Coronary artery (tissue), 2 donors: ENCODE measurements at regions not wholly inside any gene's neighbourhood (a gene's known extent, or its start where the extent isn't known, plus 50 kb on each side); places are given as distances from the start of the nearest gene placed in this dataset.
A peak's percentile ranks its signal among the peaks of the same experiment; 100 is the strongest.

ENCODE experiments used
- DNase-seq: peaks from one replicate; pipeline ENCODE4 v3.0.0-alpha.2; 2017; ENCODE audit warnings: low spot score
- H3K27ac ChIP-seq, 2 donors: fragments of 200-600 bp; sonication (generic); one replicate each; pipeline ENCODE4 v1.5.1; 2016 to 2019
- H3K4me3 ChIP-seq: fragments of 200-600 bp; sonication (generic); 2 replicates; pipeline ENCODE4 v1.5.1; 2016; ENCODE audit warnings: mild to moderate bottlenecking, moderate library complexity
- TF ChIP-seq, protein P1 (sequence below): fragments of 200-600 bp; sonication (generic); IDR thresholded peaks from one replicate; pipeline ENCODE4 v1.5.1; 2019; ENCODE audit warnings: antibody characterized with exemption

DNA sequence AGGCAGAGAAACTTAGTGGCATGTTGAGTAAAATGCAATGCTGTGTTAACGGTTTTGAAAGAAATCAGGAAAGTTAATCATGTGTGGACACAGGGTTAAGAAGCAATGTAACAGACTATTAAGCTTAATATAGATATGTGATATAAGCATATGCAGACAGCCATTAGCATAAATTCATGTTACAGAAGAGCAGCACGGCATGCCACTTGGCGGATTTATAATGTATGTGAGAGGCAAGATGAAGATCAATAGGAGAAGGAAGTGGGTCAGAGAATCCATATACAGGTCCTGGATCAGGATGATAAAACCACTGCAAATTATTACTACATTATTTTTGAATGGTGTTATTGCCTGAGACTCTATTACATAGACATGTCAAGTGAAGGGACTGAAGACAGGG lies 694.3 kb downstream of the MCTP2 start:
- no peak overlapping the region for H3K4me3 ChIP-seq
- TF ChIP-seq, protein P1, sequence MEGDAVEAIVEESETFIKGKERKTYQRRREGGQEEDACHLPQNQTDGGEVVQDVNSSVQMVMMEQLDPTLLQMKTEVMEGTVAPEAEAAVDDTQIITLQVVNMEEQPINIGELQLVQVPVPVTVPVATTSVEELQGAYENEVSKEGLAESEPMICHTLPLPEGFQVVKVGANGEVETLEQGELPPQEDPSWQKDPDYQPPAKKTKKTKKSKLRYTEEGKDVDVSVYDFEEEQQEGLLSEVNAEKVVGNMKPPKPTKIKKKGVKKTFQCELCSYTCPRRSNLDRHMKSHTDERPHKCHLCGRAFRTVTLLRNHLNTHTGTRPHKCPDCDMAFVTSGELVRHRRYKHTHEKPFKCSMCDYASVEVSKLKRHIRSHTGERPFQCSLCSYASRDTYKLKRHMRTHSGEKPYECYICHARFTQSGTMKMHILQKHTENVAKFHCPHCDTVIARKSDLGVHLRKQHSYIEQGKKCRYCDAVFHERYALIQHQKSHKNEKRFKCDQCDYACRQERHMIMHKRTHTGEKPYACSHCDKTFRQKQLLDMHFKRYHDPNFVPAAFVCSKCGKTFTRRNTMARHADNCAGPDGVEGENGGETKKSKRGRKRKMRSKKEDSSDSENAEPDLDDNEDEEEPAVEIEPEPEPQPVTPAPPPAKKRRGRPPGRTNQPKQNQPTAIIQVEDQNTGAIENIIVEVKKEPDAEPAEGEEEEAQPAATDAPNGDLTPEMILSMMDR, result no peak
- DNase-seq, result no peak
- H3K27ac ChIP-seq, result peak overlapping the region in 1 of 2 donors; percentile 73

DNA sequence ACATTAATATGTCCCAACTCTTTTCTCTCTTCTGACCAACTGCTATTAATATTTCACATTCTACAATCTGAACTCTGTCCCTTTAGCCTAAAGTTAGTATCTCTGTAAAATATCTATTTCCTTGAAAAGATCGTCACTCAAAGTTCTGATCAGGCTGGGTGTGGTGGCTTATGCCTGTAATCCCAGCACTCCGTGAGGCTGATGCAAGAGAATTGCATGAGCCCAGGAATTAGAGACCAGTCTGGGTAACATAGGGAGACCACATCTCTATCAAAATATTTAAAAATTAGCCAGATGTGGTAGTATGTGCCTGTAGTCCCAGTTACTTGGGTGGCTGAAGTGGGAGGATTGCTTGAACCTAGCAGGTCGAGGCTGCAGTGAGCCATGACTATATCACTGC lies 695.6 kb downstream of the MCTP2 start:
- no peak overlapping the region for H3K27ac ChIP-seq
- no peak overlapping the region for H3K4me3 ChIP-seq
- no peak for DNase-seq
- TF ChIP-seq, protein P1, result no peak

GRCh38 chr15:94929282-94929681 lies 697.9 kb downstream of the MCTP2 start:
- DNase-seq, result no peak
- Histone ChIP-seq H3K27ac (no peak overlapping the region), H3K4me3 (no peak overlapping the region)
- TF ChIP-seq, protein P1, result no peak

DNA sequence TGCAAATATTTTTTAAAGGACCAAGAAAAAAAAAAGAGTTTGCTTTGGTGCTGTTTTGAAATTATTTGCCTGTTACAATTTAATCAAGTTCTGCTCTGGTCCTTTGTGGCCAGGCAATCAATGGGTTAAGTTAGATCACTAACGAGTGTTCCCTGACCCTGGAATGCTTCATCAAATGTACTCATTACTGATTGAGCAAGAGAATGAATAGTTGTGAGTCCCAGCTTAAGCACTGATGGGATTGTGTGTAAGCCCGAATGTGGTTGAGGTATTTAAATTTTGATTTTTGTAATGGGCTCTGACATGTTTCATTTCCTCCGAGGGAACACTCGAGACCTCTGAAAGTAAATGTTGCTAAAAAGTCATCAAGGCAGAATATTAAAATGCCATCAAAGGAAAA lies 699.1 kb downstream of the MCTP2 start:
- no peak overlapping the region for H3K27ac ChIP-seq
- TF ChIP-seq, protein P1, result no peak
- no peak overlapping the region for H3K4me3 ChIP-seq
- no peak for DNase-seq

DNA sequence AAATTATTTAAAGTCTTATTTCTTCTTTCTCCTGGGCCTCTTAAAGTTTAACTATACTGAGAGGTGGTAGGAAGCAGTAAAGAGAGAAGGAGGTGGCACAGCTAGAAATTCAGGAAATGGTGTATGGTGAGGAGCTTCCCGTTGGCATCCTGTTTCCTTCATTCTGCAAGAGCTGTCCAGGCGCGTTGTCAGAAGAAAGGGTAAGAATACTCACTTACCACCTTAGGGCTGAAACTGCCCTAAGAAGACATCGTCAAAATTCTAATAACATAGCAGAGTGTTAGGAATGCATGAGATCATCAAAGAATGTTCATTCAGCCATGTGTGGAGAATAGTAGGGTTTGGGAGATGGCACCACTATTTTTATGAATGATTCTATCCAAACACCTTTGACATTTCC lies 699.6 kb downstream of the MCTP2 start:
- no peak overlapping the region for H3K4me3 ChIP-seq
- no peak overlapping the region for H3K27ac ChIP-seq
- TF ChIP-seq, protein P1, result no peak
- no peak for DNase-seq

DNA sequence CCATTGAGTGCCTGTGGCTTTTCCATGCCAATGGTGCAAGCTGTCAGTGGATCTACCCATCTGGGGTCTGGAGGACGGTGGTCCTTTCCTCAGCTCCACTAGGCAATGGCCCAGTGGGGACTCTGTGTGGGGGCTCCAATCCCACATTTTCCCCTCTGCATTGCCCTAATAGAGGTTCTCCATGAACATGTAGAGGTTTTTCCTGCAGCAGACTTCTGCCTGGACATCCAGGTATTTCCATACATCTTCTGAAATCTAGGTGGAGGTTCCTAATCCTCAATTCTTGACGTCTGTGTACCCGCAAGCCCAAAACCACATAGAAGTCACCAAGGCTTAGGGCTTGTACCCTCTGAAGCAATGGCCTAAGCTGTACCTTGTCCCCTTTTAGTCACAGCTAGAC lies 703.1 kb downstream of the MCTP2 start:
- no peak for DNase-seq
- H3K4me3 ChIP-seq, result no peak overlapping the region
- TF ChIP-seq, protein P1, result no peak

GRCh38 chr15:94937242-94937641 lies 705.9 kb downstream of the MCTP2 start:
- TF ChIP-seq, protein P1, result no peak
- Histone ChIP-seq H3K27ac (no peak overlapping the region), H3K4me3 (no peak overlapping the region)
- no peak for DNase-seq

More for the DNA sequence above, 703.1 kb downstream of the MCTP2 start:
- H3K27ac ChIP-seq, result no peak overlapping the region
